Progenitor cell of endocrine pancreas (in vitro differentiated cells): ENCODE measurements at regions not wholly inside any gene's neighbourhood (a gene's known extent, or its start where the extent isn't known, plus 50 kb on each side); places are given as distances from the start of the nearest gene placed in this dataset.

Experiments
- DNase-seq: peaks from one replicate; pipeline ENCODE4 v3.0.0; 2021; ENCODE audit warnings: low spot score; ENCODE audit not compliant: unreplicated experiment
- H3K27ac Mint-ChIP-seq: 2 replicates; pipeline ENCODE4 v1.8.0; 2021; ENCODE audit warnings: mild to moderate bottlenecking, moderate library complexity, mixed read lengths
- H3K27me3 Mint-ChIP-seq: 2 replicates; pipeline ENCODE4 v1.8.0; 2021; ENCODE audit warnings: mixed read lengths
- H3K36me3 Mint-ChIP-seq: 2 replicates; pipeline ENCODE4 v1.8.0; 2022; ENCODE audit warnings: mixed read lengths; ENCODE audit not compliant: insufficient read depth
- H3K4me1 Mint-ChIP-seq: 2 replicates; pipeline ENCODE4 v1.8.0; 2021; ENCODE audit warnings: low read depth, mixed read lengths
- H3K4me3 Mint-ChIP-seq: 2 replicates; pipeline ENCODE4 v1.8.0; 2021; ENCODE audit warnings: low read depth, mild to moderate bottlenecking, moderate library complexity, mixed read lengths
- H3K9me3 Mint-ChIP-seq: 2 replicates; pipeline ENCODE4 v1.8.0; 2021; ENCODE audit warnings: low read depth, mixed read lengths
- TF ChIP-seq, protein P1 (sequence below): fragments of 200-600 bp; sonication (generic); IDR thresholded peaks from one replicate; pipeline ENCODE4 v1.5.0; 2021; ENCODE audit warnings: antibody characterized with exemption, mild to moderate bottlenecking; ENCODE audit not compliant: unreplicated experiment

DNA sequence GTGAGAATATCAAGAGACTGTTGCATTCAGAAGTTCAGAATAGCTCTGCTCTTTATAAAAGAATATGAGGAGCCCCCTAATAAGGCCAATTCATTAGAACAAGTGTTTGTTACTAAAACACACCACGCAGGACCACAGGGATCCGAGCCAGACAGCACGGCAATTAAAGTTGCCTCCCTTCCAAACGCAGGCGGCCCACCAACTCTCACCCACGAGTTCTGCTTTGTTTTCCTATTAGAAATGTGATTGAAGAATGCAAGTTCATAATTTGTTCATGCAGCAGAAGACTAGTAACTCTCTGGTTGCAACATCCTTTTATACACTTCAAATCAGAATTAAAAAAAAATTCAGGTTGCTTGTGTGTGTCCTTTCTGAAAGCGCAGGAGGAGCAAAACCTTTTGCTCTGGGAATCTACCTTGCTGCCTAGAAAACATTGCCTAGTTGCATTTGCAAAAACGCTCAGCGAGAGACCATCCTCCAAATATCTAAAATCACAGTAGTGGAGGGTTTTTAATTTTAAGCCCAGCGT, 1044.1 kb upstream of the NR2F2 start:
- Mint-ChIP-seq H3K4me3 (no peak overlapping the region), H3K4me1 (peaks cover 32% of the 10 kb centered on the region)

DNA sequence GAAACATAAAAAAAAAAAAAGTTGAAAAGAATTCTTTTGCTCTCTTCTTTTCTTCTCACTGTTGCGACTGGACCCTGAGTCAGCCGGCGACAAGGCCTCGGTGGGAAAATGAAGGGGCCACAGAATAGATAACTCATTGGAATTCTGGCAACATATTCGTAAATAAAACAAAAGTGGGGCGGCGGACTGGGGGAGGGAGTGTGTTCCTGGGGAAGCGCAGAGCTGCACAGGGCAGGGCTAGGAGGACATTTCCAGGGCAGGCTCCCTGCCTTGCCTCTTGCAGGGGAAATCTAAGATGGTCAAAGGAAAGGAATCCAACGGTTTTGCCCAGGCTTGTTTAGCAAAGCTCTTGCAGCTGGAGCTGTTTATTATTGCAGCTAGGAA, 1042.8 kb upstream of the NR2F2 start:
- Mint-ChIP-seq H3K9me3 (no peaks in the 10 kb centered on the region), H3K4me3 (no peak overlapping the region), H3K27me3 (peaks cover 28% of the 10 kb centered on the region), H3K4me1 (peaks cover 34% of the 10 kb centered on the region), H3K36me3 (no peaks in the 10 kb centered on the region), H3K27ac (no peak overlapping the region)
- DNase-seq, result no peak
- TF ChIP-seq, protein P1, sequence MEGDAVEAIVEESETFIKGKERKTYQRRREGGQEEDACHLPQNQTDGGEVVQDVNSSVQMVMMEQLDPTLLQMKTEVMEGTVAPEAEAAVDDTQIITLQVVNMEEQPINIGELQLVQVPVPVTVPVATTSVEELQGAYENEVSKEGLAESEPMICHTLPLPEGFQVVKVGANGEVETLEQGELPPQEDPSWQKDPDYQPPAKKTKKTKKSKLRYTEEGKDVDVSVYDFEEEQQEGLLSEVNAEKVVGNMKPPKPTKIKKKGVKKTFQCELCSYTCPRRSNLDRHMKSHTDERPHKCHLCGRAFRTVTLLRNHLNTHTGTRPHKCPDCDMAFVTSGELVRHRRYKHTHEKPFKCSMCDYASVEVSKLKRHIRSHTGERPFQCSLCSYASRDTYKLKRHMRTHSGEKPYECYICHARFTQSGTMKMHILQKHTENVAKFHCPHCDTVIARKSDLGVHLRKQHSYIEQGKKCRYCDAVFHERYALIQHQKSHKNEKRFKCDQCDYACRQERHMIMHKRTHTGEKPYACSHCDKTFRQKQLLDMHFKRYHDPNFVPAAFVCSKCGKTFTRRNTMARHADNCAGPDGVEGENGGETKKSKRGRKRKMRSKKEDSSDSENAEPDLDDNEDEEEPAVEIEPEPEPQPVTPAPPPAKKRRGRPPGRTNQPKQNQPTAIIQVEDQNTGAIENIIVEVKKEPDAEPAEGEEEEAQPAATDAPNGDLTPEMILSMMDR, result no peak

More for the DNA sequence above, 1044.1 kb upstream of the NR2F2 start:
- no peaks in the 10 kb centered on the region for H3K9me3 Mint-ChIP-seq
- TF ChIP-seq, protein P1, result no peak
- no peak for DNase-seq
- peaks cover 35% of the 10 kb centered on the region for H3K27me3 Mint-ChIP-seq
- H3K27ac Mint-ChIP-seq, result no peak overlapping the region
- no peaks in the 10 kb centered on the region for H3K36me3 Mint-ChIP-seq

DNA sequence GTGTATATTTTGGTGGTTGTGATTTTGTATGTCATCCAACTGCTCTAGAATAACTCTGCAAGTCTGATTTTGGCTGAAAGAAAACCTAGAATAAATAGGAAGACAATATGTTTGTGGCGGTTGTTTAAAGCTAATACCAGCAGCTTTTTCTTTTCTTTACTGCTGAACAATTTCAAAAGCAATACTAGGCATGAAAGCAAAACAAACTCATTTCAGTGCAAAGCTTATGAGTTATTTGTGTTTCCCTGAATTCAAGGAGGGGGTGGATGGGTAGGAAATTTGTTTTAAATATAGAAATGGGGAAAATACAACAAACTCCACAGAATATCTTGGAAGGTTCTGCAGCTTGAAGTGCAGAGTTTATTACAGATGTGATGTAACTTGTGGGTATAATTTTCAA, 1041.9 kb upstream of the NR2F2 start:
- no peak overlapping the region for H3K27ac Mint-ChIP-seq
- TF ChIP-seq, protein P1, result no peak
- DNase-seq, result no peak
- no peak overlapping the region for H3K4me3 Mint-ChIP-seq
- no peaks in the 10 kb centered on the region for H3K9me3 Mint-ChIP-seq
- H3K4me1 Mint-ChIP-seq, result peaks cover 43% of the 10 kb centered on the region
- no peaks in the 10 kb centered on the region for H3K36me3 Mint-ChIP-seq
- peaks cover 28% of the 10 kb centered on the region for H3K27me3 Mint-ChIP-seq

DNA sequence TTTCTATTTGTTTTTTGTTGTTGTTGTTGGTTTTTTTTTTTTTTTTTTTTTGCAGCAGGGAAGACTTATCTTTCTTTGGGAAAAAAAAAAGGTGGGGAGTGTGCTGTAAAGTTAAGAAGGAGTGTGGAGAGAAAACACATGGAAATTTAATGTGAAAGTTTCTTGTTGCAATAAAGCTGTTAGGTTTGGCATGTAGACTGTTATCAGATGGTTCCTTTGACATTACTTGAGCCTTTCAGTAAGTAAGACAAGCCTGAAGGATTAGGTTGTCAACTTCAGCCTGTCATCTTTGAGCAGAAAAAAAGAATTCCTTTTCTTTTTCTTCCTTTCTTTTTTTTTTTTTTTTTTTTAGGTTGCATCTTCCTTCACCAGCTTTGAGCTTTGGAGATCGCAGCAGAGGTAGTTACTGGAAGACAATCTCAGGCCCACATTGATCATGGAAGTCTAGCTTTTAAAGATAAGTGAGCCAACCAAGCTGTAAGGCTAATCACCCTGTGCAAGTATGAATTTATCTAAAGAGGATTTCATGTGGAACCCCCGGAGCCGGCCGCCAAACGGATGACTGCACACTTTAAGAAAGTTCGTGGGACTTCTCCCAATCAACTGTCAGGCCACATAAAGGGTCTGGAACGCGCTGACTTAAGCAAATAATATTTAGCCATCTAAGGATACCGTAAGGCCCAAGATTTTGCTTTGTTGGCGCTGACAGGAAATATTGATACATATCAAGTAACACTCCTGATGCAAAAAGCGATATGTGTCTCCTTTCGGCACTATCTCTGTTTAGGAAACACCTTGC, 1040.1 kb upstream of the NR2F2 start:
- Mint-ChIP-seq H3K4me3 (no peak overlapping the region), H3K9me3 (no peaks in the 10 kb centered on the region), H3K36me3 (no peaks in the 10 kb centered on the region), H3K4me1 (peaks cover 37% of the 10 kb centered on the region), H3K27ac (no peak overlapping the region), H3K27me3 (peaks cover 28% of the 10 kb centered on the region)
- no peak for DNase-seq
- TF ChIP-seq, protein P1, result no peak

DNA sequence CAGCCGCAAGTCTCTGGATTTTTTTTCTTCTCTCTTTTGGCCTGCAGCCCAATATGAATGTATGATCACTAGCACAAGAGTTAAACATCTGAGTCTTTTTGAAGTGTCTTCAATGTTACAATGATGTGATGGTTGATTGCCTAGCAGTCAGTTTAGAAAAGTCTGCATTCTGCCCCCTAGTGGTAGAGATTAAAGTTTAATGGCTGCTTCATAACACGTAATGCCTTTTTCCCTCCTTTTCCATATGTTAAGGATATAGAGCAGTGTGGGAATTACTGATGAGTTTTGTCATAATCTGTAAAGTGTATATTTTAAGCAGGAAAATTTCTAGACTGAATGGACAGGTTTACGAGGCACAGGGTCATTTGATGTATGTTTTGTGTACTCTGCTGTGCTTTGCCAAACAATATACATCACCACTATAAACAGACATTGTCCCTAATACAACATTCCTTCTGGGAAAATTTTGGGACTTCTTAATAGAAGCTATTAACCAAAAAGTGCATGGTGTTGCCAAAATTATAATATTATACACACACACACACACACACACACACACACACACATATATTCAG, 1038.5 kb upstream of the NR2F2 start:
- no peak overlapping the region for H3K4me3 Mint-ChIP-seq
- TF ChIP-seq, protein P1, result peak; percentile 72
- no peak for DNase-seq
- no peaks in the 10 kb centered on the region for H3K9me3 Mint-ChIP-seq
- H3K4me1 Mint-ChIP-seq, result peaks cover 34% of the 10 kb centered on the region
- no peak overlapping the region for H3K27ac Mint-ChIP-seq
- peaks cover 19% of the 10 kb centered on the region for H3K27me3 Mint-ChIP-seq
- no peaks in the 10 kb centered on the region for H3K36me3 Mint-ChIP-seq
